ENCODE measurements at regions not wholly inside any gene's neighbourhood (a gene's known extent, or its start where the extent isn't known, plus 50 kb on each side); places are given as distances from the start of the nearest gene placed in this dataset.

GRCh38 chr13:104895521-104895920, 1639.9 kb downstream of the EFNB2 start:
- TF ChIP-seq CTCF (IDR thresholded peaks at IDR 0.05; ENCODE audit: poor library complexity, severe bottlenecking) = no peak
- H3K27me3 ChIP-seq (ENCODE audit: insufficient read depth, poor library complexity, severe bottlenecking) = no peaks in the 10 kb centered on the region
- ATAC-seq (ENCODE audit: low read depth) = no peak
- H3K36me3 ChIP-seq (ENCODE audit: low read depth) = no peaks in the 10 kb centered on the region
- no peaks in the 10 kb centered on the region for H3K4me1 ChIP-seq (ENCODE audit: insufficient read depth, poor library complexity, severe bottlenecking)
- DNase-seq (ENCODE audit: low spot score) = no peak
- H3K4me3 ChIP-seq (ENCODE audit: severe bottlenecking) = no peak overlapping the region
- H3K9me3 ChIP-seq (ENCODE audit: severe bottlenecking) = no peaks in the 10 kb centered on the region
- no peak overlapping the region for H3K27ac ChIP-seq (ENCODE audit: poor library complexity, severe bottlenecking)

- Histone ChIP-seq H3K4me3 (ENCODE audit: severe bottlenecking) (no peak overlapping the region), H3K9me3 (ENCODE audit: severe bottlenecking) (no peaks in the 10 kb centered on the region), H3K36me3 (ENCODE audit: low read depth) (no peaks in the 10 kb centered on the region), H3K4me1 (ENCODE audit: insufficient read depth, poor library complexity, severe bottlenecking) (no peaks in the 10 kb centered on the region), H3K27ac (ENCODE audit: poor library complexity, severe bottlenecking) (no peak overlapping the region), H3K27me3 (ENCODE audit: insufficient read depth, poor library complexity, severe bottlenecking) (no peaks in the 10 kb centered on the region)
- DNase-seq (ENCODE audit: low spot score) (no peak), ATAC-seq (ENCODE audit: low read depth) (no peak)
- no peak for TF ChIP-seq CTCF (IDR thresholded peaks at IDR 0.05; ENCODE audit: poor library complexity, severe bottlenecking)
Observed at GRCh38 chr13:104875038-104875754, 1660.3 kb downstream of the EFNB2 start.

GRCh38 chr13:104872153-104872552, 1663.3 kb downstream of the EFNB2 start:
- no peak for ATAC-seq (ENCODE audit: low read depth)

GRCh38 chr13:104871456-104871855, 1664.0 kb downstream of the EFNB2 start:
- Histone ChIP-seq H3K9me3 (ENCODE audit: severe bottlenecking) (no peaks in the 10 kb centered on the region), H3K27me3 (ENCODE audit: insufficient read depth, poor library complexity, severe bottlenecking) (no peaks in the 10 kb centered on the region), H3K36me3 (ENCODE audit: low read depth) (no peaks in the 10 kb centered on the region), H3K4me1 (ENCODE audit: insufficient read depth, poor library complexity, severe bottlenecking) (no peaks in the 10 kb centered on the region), H3K27ac (ENCODE audit: poor library complexity, severe bottlenecking) (no peak overlapping the region), H3K4me3 (ENCODE audit: severe bottlenecking) (no peak overlapping the region)
- no peak for TF ChIP-seq CTCF (IDR thresholded peaks at IDR 0.05; ENCODE audit: poor library complexity, severe bottlenecking)
- no peak for DNase-seq (ENCODE audit: low spot score)
- ATAC-seq (ENCODE audit: low read depth) = no peak

More at GRCh38 chr13:104872153-104872552, 1663.3 kb downstream of the EFNB2 start:
- no peak for TF ChIP-seq CTCF (IDR thresholded peaks at IDR 0.05; ENCODE audit: poor library complexity, severe bottlenecking)
- no peak overlapping the region for H3K27ac ChIP-seq (ENCODE audit: poor library complexity, severe bottlenecking)
- no peak for DNase-seq (ENCODE audit: low spot score)
- no peaks in the 10 kb centered on the region for H3K36me3 ChIP-seq (ENCODE audit: low read depth)
- H3K27me3 ChIP-seq (ENCODE audit: insufficient read depth, poor library complexity, severe bottlenecking) = no peaks in the 10 kb centered on the region
- no peak overlapping the region for H3K4me3 ChIP-seq (ENCODE audit: severe bottlenecking)
- no peaks in the 10 kb centered on the region for H3K9me3 ChIP-seq (ENCODE audit: severe bottlenecking)
- no peaks in the 10 kb centered on the region for H3K4me1 ChIP-seq (ENCODE audit: insufficient read depth, poor library complexity, severe bottlenecking)

GRCh38 chr13:104869501-104869900, 1666.0 kb downstream of the EFNB2 start:
- H3K27me3 ChIP-seq (ENCODE audit: insufficient read depth, poor library complexity, severe bottlenecking) = no peaks in the 10 kb centered on the region
- ATAC-seq (ENCODE audit: low read depth) = no peak
- no peaks in the 10 kb centered on the region for H3K9me3 ChIP-seq (ENCODE audit: severe bottlenecking)
- TF ChIP-seq CTCF (IDR thresholded peaks at IDR 0.05; ENCODE audit: poor library complexity, severe bottlenecking) = no peak
- no peak overlapping the region for H3K4me3 ChIP-seq (ENCODE audit: severe bottlenecking)
- H3K4me1 ChIP-seq (ENCODE audit: insufficient read depth, poor library complexity, severe bottlenecking) = no peaks in the 10 kb centered on the region
- no peaks in the 10 kb centered on the region for H3K36me3 ChIP-seq (ENCODE audit: low read depth)
- DNase-seq (ENCODE audit: low spot score) = no peak
- no peak overlapping the region for H3K27ac ChIP-seq (ENCODE audit: poor library complexity, severe bottlenecking)

Measured in RWPE2 (cell line).